Choroid plexus epithelial cell (primary cell): ENCODE measurements at regions not wholly inside any gene's neighbourhood (a gene's known extent, or its start where the extent isn't known, plus 50 kb on each side); places are given as distances from the start of the nearest gene placed in this dataset.

ENCODE experiments used
- DNase-seq: peaks from one replicate; pipeline ENCODE4 v3.0.0-alpha.2; 2010; ENCODE audit warnings: low read depth
- H3K4me3 ChIP-seq: 2 replicates; pipeline ENCODE4 v1.5.1; 2011; ENCODE audit warnings: low read depth, mild to moderate bottlenecking, control low read depth, low read length, moderate library complexity
- CTCF ChIP-seq: conservative IDR thresholded peaks from 2 replicates; pipeline ENCODE4 v1.5.1; 2011; ENCODE audit warnings: low read depth, mild to moderate bottlenecking, control low read depth, inconsistent platforms, low read length, moderate library complexity

- DNase-seq, result no peak
- H3K4me3 ChIP-seq, result no peak overlapping the region
- TF ChIP-seq CTCF, result no peak
Observed at GRCh38 chr13:88729605-88730004, 1058.4 kb downstream of the SLITRK5 start.

GRCh38 chr13:88736026-88736425 lies 1064.9 kb downstream of the SLITRK5 start:
- TF ChIP-seq CTCF, result no peak
- DNase-seq, result no peak
- no peak overlapping the region for H3K4me3 ChIP-seq

- H3K4me3 ChIP-seq, result no peak overlapping the region
- TF ChIP-seq CTCF, result no peak
- DNase-seq, result no peak
Observed at GRCh38 chr13:88739195-88739594, 1068.0 kb downstream of the SLITRK5 start.

GRCh38 chr13:88744289-88744688 lies 1073.1 kb downstream of the SLITRK5 start:
- TF ChIP-seq CTCF, result no peak
- no peak for DNase-seq
- H3K4me3 ChIP-seq, result no peak overlapping the region

GRCh38 chr13:88745011-88745410 lies 1073.8 kb downstream of the SLITRK5 start:
- TF ChIP-seq CTCF, result no peak
- no peak for DNase-seq
- H3K4me3 ChIP-seq, result no peak overlapping the region

- no peak for TF ChIP-seq CTCF
- no peak overlapping the region for H3K4me3 ChIP-seq
- no peak for DNase-seq
Observed at GRCh38 chr13:88752041-88752440, 1080.9 kb downstream of the SLITRK5 start.

GRCh38 chr13:88754141-88754540 lies 1083.0 kb downstream of the SLITRK5 start:
- H3K4me3 ChIP-seq, result no peak overlapping the region
- no peak for TF ChIP-seq CTCF

More at GRCh38 chr13:88754141-88754540, 1083.0 kb downstream of the SLITRK5 start:
- DNase-seq, result no peak
